ENCODE measurements at regions not wholly inside any gene's neighbourhood (a gene's known extent, or its start where the extent isn't known, plus 50 kb on each side); places are given as distances from the start of the nearest gene placed in this dataset.
"Not testable (repeated sequence)": the region's sequence is repeated elsewhere in the genome, so short reads cannot be mapped to it uniquely, and the experiment has no call there.

DNA sequence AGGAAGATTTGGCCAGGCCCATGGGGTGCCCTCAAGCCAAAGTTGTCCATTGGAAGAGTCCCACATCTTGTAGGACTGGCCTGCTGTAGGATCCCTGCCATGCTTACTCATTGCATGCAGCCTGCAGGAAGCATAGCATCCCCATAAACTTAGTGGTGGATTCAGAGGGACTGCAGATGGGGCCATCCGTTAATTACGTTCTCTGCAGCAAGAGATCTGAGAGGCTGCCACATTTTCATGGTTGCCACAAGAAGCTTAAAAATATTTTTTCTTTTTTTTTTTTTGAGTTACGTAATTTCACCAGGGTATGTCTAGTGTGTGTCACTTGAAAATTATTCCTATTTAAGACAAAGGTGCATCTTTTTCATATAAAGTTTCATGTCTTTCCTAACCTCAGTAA, 329.7 kb upstream of the USP24 start:
- no peak for DNase-seq

DNA sequence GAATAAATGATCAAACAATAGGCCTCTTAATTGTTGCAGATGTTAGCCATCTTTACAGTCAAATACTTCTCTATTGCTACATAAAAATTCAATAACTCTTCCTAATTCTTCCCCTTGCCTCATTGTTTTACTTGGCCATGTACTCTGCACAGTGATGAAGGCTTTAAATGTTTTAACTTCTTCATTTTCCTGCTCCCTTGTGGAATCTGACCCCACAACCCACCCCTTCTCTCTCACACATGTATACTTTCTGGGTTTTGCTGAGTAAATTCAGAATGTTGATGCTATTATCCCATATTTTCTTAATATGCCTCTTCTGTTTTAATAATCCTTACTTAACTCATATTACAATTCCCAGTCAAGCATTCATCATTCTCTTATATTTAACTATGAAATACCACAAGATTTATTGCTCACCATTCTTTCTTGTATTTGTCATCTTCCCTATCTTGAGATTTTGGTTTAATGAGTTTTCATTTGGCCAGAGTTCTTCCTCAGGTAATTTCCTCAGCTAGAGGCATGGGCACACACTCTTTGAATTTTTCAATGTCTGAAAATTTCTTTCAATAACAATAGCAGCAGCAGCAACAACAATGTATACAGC, 327.8 kb upstream of the USP24 start:
- DNase-seq = no peak

DNA sequence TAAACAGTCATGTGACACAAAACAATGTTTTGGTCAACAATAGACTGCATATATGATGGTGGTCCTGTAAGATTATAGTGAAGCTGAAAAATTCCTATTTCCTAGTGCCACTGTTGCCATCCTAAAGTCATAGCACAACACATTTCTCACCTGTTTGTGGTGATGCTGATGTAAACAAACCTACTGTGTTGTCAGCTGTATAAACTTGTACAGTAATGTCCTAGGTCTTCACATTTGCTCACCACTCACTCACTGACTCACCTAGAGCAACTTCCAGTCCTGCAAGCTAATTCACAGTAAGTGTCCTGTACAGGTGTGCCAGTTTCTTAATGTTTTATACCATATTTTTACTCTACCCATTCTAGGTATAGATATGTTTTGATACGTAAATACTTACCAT, 326.1 kb upstream of the USP24 start:
- DNase-seq = no peak

DNA sequence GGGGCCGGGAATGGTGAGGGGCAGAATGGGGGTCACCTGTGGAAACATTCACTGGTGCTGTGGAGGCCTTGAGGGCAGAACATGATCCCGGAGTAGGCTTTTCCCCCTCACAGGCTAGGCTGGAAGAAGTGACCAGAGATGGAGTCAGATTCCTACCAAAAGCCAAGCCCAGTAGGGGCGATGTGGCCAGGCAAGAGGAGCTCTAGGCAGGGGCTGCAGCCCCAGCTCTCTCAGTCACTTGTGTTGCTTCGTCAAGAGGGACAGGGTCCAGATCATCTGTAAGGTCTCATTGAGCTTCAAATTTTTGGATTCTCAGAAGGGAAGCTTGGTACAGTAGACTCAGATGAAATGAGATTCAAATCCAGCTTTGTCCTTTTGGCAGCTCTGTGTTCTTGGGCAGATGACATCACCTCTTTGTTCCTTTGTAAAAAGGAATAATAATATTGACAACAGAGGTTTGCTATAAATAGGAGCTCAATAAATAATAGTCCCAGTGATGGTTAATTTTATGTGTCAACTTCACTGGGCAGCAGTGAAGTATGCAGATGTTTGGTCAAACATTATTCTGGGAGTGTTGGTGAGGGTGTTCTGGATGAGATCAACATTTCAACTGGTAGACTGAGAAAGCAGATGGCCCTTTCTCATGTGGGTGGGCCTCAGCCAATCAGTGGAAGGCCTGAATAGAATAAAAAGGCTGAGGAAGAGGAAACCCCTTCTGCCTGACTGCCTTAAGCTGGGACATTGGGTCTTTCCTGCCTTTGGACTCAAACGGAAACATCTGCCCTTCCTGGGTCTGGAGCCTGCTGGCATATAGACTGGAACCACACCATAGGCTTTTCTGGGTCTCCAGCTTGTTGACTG, 324.7 kb upstream of the USP24 start:
- DNase-seq = no peak

DNA sequence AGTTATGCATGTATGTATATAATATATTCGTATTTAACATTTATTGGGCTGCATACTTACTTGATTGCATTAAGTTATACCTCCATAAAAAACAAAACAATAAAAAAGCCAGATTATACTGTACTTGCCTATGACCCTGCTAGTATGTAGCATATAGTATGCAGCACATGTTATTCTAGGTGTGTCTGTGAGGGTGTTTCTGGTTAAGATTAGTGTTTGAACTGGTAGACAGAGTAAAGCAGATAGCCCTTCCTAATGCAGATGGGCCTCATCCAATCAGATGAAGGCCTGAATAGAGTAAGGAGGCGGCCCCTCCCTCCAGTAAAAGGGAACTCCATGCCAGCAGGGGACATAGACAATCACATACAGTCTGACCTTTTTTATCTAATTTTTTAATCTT, 323.3 kb upstream of the USP24 start:
- DNase-seq = no peak

DNA sequence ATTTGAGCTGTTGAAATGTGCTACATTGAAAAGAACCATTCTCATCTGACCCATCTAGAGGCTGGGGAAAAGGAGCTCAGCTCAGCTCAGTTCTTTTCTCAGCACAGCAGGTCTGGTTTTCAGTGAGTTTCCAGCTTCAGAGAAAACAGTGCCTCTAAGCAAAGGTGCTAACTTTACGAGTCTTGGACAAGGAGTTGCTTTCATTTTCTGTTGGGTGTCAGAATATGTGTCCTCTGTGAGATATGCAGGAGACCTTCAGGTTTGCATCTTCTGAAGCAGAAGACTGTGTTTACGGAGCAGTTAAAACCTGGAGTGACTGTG, 321.3 kb upstream of the USP24 start:
- DNase-seq = no peak

DNA sequence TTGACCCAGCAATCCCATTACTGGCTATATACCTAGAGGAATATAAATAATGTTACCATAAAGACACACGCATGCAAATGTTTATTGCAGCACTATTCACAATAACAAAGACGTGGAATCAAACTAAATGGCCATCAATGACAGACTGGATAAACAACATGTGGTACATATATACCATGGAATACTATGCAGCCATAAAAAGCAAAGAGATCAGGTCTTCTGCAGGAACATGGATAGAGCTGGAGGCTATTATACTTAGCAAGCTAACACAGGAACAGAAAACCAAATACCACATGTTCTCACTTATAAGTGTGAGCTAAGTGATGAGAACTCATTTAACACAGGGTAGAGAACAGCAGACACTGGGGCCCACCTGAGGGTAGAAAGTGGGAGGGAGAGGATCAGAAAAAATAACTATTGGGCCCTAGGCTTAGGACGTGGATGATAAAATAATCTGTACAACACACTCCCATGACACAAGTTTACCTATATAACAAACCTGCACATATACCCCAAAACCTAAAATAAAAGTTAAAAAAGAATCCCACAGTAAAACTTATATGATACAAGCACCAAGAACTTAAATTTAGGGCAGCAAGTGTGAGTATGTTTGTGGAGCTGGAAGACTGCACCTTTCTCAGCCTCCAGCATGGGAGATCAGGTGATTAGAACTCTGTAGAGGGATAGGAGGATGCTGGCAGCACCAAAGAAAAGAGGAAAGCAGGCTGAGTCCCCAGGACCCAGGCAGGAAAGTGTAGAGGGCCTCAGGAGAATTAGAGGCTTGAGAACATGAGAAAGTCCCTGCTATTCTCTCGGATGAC, 320.8 kb upstream of the USP24 start:
- no peak for DNase-seq

DNA sequence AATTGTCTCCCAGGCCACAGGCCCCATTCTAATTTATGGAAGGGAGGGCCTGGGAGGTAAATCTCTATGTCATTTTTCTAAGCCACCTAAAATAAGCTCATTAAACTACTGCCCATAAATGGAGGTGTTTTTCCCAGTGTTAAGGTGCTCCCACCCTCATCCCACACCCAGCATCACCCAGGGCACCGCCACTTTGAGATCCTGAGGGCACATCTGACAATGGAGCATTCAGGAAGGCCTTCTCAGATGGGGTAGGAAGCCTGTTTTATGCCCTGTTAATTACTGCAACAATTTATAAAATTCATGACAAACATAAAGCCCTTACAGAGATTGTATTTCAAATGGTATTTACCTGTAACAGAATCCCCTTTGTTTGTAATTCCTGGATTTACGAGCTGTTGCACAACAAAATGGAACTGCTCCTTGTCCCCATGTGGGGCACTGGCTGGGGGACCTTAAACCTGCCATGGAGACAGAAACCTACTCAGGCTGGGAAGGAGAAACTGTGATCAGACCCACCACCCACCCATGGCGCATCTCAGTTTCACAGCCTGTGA, 319.5 kb upstream of the USP24 start:
- no peak for DNase-seq

DNA sequence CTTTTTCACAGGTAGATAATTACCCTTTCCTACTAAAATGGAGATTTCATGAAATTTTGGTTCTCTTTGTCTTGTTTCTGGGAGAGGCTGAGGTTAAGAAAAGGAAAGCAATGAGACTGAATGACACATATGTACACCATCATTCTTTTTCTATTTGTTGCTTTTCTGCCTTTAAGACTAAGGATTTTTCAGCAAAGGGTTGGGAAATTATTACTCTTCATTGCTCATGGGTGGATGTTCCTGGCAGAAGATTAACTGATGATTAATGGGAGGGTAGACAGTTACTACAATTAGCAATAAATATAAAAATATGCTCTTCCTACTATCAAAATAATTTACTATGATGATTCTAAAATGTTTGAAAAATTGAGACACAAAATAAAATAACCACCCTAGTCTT, 316.5 kb upstream of the USP24 start:
- DNase-seq = no peak

DNA sequence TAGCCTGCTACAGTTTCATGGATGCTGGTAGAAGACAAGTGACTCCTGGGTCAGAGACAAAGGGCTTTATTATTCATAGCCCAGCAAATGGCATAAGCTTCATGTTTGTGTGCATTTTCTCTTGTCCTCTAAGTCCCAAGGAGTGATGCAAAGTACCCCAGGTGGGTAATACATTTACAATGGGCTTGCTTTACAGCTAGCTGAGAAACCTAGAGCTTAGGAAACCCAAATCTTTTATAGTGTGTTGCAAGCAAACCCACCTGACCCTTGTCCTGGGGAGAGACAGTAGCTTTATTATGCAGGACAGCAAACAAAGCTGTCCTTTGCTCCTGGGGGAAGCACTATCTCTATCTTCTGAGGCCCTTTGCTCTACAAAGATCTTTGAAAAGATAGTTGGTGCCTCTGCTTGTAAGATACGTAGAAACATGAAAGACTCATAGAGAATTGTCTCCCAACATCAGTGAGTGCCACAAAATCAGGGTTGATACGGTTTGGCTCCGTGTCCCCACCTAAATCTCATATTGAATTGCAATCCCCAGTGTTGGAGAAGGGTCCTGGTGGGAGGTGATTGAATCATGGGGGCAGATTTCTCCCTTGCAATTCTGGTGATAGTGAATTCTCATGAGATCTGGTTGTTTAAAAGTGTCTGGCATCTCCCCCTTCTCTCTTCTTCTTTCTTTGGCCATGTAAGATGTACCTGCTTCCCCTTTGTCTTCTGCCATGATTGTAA, 315.8 kb upstream of the USP24 start:
- no peak for DNase-seq

DNA sequence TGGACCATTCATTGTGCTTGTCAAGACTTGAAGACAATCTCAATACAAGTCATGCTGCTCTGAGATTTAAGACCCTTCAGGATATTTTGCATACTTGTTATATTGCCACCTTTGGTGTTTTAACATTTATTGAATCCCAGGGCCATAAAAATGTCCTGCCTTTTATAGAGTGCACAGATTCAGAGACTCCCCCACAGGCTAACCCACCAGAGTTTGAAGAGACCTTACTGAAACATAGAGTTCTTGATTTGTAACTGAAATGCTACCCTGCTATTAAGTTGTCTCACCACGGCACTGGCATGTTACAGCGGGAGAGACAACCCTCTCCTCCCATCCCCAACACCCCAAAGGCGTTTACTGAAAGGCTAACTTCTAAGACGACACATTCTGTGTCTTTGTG, 313.9 kb upstream of the USP24 start:
- DNase-seq = no peak

DNA sequence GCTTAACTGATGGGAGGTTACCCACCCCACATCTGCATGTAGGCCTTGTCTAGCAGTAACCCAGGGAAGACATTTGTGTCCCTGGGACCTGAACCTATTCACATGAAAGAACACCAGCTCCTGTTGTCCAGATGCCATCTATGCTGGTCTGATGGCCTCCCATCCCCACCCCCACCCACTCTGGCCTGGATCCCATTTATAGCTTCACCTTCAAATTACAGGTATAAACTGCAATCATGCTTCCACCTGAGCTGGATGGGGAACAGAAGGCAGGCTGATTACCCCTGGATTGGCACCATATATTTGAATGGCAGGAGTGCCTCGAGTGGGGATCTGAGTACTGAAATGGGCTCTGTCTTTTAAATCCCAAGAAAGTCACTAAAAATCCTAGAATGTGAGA, 312.7 kb upstream of the USP24 start:
- no peak for DNase-seq

DNA sequence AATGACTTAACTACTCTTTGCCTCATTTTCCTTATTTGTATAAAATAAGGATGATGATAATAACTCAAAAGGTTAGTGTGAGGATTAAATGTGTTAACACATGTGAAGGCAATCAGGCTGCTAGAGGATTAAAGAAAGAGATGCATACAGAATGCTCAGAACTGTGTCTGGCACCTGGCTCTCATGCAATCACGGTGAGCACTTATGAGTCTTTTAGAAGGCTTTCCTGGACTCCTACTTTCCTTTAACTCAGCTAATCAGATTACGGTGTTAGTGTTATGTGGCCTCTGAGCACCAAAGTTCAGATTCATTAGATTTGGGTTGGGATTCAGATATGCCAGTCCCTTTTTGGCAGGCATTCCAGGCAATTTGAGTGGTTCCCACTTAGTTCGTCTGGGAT, 311.6 kb upstream of the USP24 start:
- DNase-seq = no peak

DNA sequence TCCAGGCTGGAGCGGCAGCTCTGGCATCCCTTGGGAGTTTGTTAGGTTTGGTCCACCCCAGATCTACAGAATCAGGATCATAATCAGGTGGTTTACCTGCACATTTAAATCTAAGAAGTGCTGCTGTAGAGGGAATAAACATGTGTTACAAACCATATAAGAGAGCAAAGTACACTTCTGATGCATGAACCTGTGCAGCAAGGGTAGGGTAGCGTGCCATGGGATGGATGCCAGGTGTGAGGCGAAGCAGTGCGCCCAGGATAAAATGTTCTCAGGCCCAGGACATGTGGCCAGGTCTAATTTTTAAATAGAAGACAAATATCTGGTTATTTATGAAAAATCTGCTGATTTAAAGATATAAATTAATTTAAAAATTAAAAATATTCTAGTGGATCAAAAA, 308.8 kb upstream of the USP24 start:
- no peak for DNase-seq

DNA sequence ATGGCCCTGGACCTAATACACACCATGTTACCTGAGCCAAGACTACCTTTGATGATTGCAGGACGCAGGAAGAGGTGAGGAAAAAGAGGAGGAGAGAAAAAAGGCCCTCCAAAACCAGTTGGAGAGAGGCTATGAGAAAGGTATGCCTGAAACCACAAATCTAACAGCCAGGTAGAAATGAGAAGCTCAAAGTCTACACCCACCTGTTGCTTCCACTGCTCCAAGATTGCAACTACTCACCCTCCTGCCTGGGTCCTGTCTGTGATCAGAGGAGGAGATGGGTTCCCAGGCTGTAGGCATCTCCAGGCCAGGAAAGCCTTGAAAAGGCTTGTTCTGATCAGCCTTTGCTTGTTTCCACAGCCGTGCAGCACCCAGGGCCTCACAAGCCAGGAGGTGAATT, 307.8 kb upstream of the USP24 start:
- DNase-seq = no peak

DNA sequence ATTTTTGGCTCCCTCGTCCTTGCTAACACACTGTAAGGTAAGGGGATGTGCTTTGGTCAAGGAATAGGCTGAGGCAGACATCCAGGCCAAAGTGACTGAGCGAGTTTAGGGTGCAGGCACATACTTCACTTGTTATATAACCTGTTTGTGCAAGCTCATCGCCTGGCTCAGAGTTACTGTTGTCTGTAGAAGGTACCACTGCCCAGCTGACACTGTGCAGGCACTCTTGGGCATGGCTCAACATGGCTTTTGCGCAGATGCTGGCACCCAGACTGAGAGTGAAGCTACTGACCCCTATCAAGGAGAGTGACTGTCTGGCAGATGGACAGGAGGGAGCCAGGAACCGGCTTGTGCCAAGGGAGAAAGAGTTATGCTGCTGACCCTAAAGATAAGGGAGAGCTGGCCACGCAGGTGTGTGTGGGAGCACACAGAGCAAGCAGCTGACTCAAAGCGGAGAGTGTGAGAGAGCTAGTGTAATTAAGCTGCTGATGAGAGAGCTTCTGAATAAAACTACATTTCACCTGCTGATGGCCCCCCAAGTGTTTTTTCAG, 307.3 kb upstream of the USP24 start:
- no peak for DNase-seq

DNA sequence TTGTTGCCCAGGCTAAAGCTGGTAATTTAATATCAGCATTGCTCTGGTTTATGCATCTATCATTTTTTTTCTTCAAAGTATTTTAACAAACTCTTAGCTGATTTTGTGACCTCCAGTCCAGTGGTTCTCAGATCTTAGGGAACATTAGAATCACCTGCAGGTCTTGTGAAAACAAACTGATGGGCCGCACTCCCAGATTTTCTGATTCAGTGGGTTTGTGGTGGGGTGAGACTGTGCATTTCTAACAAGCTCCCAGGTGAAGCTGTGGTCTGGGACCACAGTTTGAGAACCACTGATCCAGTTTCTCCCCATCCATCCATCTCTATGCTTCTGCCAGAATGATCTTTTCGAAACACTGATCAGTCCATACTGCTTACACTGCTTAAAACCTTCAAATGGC, 305.7 kb upstream of the USP24 start:
- no peak for DNase-seq

DNA sequence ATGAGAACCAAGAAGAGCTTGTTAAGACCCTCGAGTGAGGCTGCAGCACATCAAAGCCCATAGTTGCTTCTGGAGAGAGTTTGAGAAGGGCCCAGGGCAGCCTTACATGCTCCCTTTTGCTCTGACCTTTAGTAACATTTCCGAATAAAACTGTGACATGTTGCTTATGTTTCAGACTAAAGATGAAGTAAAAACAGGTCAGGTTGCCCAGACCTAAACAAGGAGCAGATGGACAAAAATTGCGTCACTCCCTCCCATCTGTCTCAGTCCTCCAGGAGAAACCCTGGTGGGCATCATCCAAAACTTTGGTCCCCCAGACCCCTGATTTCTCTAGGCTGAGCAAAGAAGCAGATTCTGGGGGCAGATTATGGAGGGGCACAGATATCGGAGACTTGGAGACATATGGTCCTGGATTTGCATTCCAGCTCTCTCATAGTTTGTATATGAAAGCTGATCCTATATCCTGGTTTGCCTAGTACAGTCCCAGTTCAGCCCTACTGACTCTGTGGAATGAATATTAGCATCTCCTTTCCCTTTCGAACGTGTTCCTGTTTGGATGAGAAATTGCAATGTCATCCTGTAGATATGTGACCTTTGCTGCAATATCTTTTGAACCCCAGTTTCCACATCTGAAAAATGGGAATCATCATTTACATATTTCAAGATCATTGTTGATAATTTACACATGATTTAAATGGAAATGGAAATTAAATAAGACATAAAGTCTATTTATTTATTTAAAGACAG, 304.9 kb upstream of the USP24 start:
- DNase-seq = no peak

DNA sequence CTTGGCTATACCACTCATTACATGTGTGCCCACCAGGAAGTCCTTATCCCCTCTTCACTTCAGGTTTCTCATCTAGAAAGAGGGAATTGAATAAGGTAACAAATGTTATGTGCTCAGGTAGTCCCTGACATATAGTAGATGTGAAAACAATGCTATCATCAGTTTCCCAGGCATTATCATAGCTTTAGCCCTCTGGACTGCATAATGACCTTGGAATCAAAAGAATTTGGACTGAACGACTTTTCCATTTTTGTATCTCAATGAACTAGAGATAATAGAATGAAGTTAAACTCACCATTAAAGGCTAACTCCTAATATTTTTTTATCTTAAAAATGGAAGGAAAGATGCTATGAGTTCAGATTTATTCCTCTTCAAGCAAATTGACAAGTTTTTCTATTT, 304.1 kb upstream of the USP24 start:
- DNase-seq = no peak

DNA sequence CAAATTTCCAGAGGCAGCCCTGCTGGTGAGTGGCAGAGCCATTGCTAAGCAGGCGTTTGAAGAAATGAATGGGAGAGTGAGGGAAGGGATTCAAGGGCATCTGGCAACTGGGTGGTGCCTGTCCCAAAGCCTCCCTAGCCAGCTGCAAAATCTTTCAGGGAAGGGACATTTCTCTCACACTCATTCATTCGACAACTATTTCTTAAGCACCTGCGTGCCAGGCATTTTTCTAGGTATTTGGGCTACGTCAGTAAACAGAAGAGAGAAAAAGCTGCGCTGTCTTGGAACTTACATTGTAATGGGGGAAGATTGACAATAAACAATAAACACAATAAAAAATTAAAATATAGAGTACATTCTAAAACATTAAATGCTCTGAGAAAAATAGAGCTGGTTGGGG, 301.9 kb upstream of the USP24 start:
- DNase-seq = no peak

DNA sequence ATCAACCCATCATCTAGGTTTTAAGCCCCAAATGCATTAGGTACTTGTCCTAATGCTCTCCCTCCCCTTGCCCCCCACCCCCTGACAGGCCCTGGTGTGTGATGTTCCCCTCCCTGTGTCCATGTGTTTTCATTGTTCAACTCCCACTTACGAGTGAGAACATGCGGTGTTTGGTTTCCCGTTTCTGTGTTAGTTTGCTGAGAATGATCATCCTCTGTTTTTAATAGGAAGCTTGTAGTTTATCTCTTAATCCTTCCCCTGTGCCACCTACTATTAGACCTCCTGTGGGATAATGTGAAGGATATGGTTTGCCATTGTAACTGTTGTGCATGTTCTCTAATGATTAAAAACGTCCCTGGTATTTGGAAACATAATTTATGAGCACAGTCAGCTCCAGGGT, 299.4 kb upstream of the USP24 start:
- not testable (repeated sequence) for DNase-seq

DNA sequence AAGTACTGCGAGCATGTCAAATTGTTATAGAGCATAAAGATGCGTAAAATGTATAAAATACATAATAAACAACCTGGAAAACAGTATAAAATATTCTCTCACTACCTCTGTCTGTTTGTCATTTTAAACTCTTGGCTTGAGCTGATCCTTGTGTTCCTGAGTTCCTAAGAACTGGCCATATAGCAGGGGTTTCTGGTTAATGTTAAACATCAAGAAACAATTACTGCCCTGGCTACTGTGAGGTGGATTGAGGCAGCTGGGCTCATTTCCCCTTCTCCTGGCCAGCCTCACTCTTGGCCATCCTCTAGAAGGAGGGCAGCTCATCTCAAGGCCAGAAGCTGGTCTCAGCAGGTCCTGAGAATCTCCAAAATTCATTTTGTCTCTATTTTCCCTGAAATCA, 297.3 kb upstream of the USP24 start:
- DNase-seq = no peak
